ENCODE measurements at regions not wholly inside any gene's neighbourhood (a gene's known extent, or its start where the extent isn't known, plus 50 kb on each side); places are given as distances from the start of the nearest gene placed in this dataset.

GRCh38 chr4:104591510-104591911 lies 96.8 kb upstream of the CXXC4 start:
- H3K4me2 ChIP-seq (ENCODE audit: insufficient read depth in 1 of 2, low read depth in 2 of 2, low read length in 2 of 2): peak overlapping the region; percentile 53 to 59; a peak in 3 of 4 replicates
- TF ChIP-seq NANOG (IDR thresholded peaks at IDR 0.05; ENCODE audit: insufficient read depth, low read depth, low read length, poor library complexity, severe bottlenecking) (peak; percentile 78), SP4 (IDR thresholded peaks at IDR 0.05; ENCODE audit: low read length) (0 out of 2 replicates have a peak, but pooled peaks have one; percentile 62), TCF12 (IDR thresholded peaks at IDR 0.05; ENCODE audit: low read depth, low read length) (0 out of 2 replicates have a peak, but pooled peaks have one; percentile 64), RBBP5 (IDR thresholded peaks at IDR 0.05; ENCODE audit: borderline replicate concordance, low read depth, low read length) (peak; percentile 98), CREB1 (IDR thresholded peaks at IDR 0.05) (no peak), TAF1 (IDR thresholded peaks at IDR 0.05; ENCODE audit: low read depth, low read length) (0 out of 2 replicates have a peak, but pooled peaks have one; percentile 13), BRCA1 (IDR thresholded peaks at IDR 0.05; ENCODE audit: low read depth, low read length) (no peak), CBX5 (IDR thresholded peaks at IDR 0.05; ENCODE audit: low read depth, low read length) (no peak), CHD2 (IDR thresholded peaks at IDR 0.05; ENCODE audit: low read length) (peak; percentile 56; the same call in 1 of the 2 replicates), ATF2 (IDR thresholded peaks at IDR 0.05; ENCODE audit: low read length) (0 out of 2 replicates have a peak, but pooled peaks have one; percentile 34), ASH2L (IDR thresholded peaks at IDR 0.05; ENCODE audit: low read length) (peak; percentile 98), KDM4A (IDR thresholded peaks at IDR 0.05; ENCODE audit: low read depth, low read length, severe bottlenecking) (no peak), SP1 (IDR thresholded peaks at IDR 0.05; ENCODE audit: low read depth, low read length) (peak; percentile 89)

More at GRCh38 chr4:104591510-104591911, 96.8 kb upstream of the CXXC4 start:
- Histone ChIP-seq H3K23ac (ENCODE audit: insufficient read length) (no peak overlapping the region), H3K27me3 (replicated peaks in 1 of 4; ENCODE audit: control insufficient read depth in 3 of 4, extremely low read depth in 1 of 4, insufficient read depth in 3 of 4, low read length in 3 of 4) (no peaks in the 10 kb centered on the region), H3K4me1 (replicated peaks in 1 of 4; ENCODE audit: control insufficient read depth in 3 of 4, insufficient read depth in 4 of 4, low read length in 3 of 4) (peaks cover 0 to 3% (median 2%) of the 10 kb centered on the region in 4 experiments; a peak in 4 of 7 replicates), H4K20me1 (replicated peaks in 1 of 2; ENCODE audit: control insufficient read depth in 1 of 2, insufficient read depth in 2 of 2, low read length in 2 of 2) (no peaks in the 10 kb centered on the region), H3K18ac (ENCODE audit: extremely low read depth, low read length) (peak overlapping the region; percentile 11; the same call in 1 of the 2 replicates), H2AFZ (ENCODE audit: low read length) (peak overlapping the region; percentile 89), H3K36me3 (ENCODE audit: control insufficient read depth in 2 of 4, insufficient read depth in 4 of 4, low read length in 3 of 4) (no peaks in the 10 kb centered on the region), H4K5ac (ENCODE audit: insufficient read length, low read depth, low read length) (no peak overlapping the region), H2BK5ac (ENCODE audit: low read depth, low read length) (no peak overlapping the region), H2BK120ac (replicated peaks; ENCODE audit: low read depth, low read length) (no peak overlapping the region), H3K14ac (ENCODE audit: insufficient read length) (no peak overlapping the region), H3K9me3 (ENCODE audit: insufficient read depth in 2 of 2, low read depth in 1 of 2, low read length in 1 of 2) (no peaks in the 10 kb centered on the region), H3K79me2 (ENCODE audit: control insufficient read depth in 1 of 2, insufficient read depth in 2 of 2, low read length in 2 of 2) (no peaks in the 10 kb centered on the region), H2BK20ac (ENCODE audit: low read length) (no peak overlapping the region; the same call in 1 of the 2 replicates), H2BK12ac (ENCODE audit: low read depth, low read length) (peak overlapping the region; percentile 29; the same call in 1 of the 2 replicates), H3K27ac (ENCODE audit: low read depth, low read length) (peak overlapping the region; percentile 54), H3K4ac (replicated peaks; ENCODE audit: insufficient read length, low read depth, low read length) (no peak overlapping the region), H4K91ac (replicated peaks; ENCODE audit: insufficient read length, low read length) (no peak overlapping the region), H3K56ac (replicated peaks; ENCODE audit: insufficient read length, low read depth, low read length) (no peak overlapping the region), H2BK15ac (ENCODE audit: low read length) (no peak overlapping the region), H4K8ac (ENCODE audit: extremely low read depth, insufficient read depth, low read length) (no peak overlapping the region), H3K79me1 (ENCODE audit: low read depth, low read length) (no peaks in the 10 kb centered on the region), H3K9ac (replicated peaks in 1 of 4; ENCODE audit: extremely low read depth in 1 of 4, low read depth in 3 of 4, low read length in 3 of 4) (no peak overlapping the region; a peak in 1 of 7 replicates), H2AK5ac (ENCODE audit: low read depth, low read length) (no peak overlapping the region), H3K23me2 (ENCODE audit: low read depth, low read length) (no peaks in the 10 kb centered on the region), H3K4me3 (ENCODE audit: extremely low read depth in 1 of 4, insufficient read depth in 2 of 4, low read depth in 3 of 4, low read length in 4 of 4) (peak overlapping the region in 1 of 4 experiments; percentile 27; a peak in 1 of 8 replicates)
- WGBS, 2 experiments (ENCODE audit: extremely low coverage in 1 of 2, insufficient coverage in 1 of 2, insufficient read length in 1 of 2, insufficient replicate concordance in 2 of 2, low coverage in 1 of 2, low lambda C conversion rate in 2 of 2, missing lambda C conversion rate in 1 of 2): 29% methylated on average over 2 of the region's 2 CpGs; no CpG with 5 or more reads in 1 of the 2 experiments
- CTCF ChIA-PET (ENCODE audit: partially characterized antibody): interaction anchor here (0.6 to 2.9 kb wide), 2 partner anchors 256 to 269 kb away, joined by 3 to 13 read pairs; no protein-coding TSS in a partner anchor
- DNase-seq (ENCODE audit: low read depth in 1 of 2, low spot score in 2 of 2) (peak; percentile 56 to 62), FAIRE-seq (peak; percentile 50)
- POLR2A ChIA-PET (ENCODE audit: partially characterized antibody): no interaction called here

All from H1 (cell line).